Sigmoid colon (tissue), 6 donors: ENCODE measurements at regions not wholly inside any gene's neighbourhood (a gene's known extent, or its start where the extent isn't known, plus 50 kb on each side); places are given as distances from the start of the nearest gene placed in this dataset.

Source experiments
- DNase-seq: peaks from one replicate; pipeline ENCODE4 v3.0.0-alpha.2; 2019
- H3K27ac ChIP-seq, 4 donors: fragments of 200-600 bp; sonication (generic); one replicate each; pipeline ENCODE4 v1.5.1; 2016 to 2019; ENCODE audit warnings: mild to moderate bottlenecking in 1 of 4
- H3K27me3 ChIP-seq, 3 donors: fragments of 200-600 bp; sonication (generic); one replicate each; pipeline ENCODE4 v1.5.1; 2019; ENCODE audit warnings: mild to moderate bottlenecking in 1 of 3
- H3K36me3 ChIP-seq, 4 donors: fragments of 200-600 bp; sonication (generic); one replicate each; pipeline ENCODE4 v1.5.1; 2016 to 2019
- H3K4me1 ChIP-seq, 4 donors: fragments of 200-600 bp; sonication (generic); one replicate each; pipeline ENCODE4 v1.5.1; 2017 to 2019
- H3K4me3 ChIP-seq, 4 donors: fragments of 200-600 bp; sonication (generic); one replicate each; pipeline ENCODE4 v1.5.1; 2017 to 2019; ENCODE audit warnings: mild to moderate bottlenecking in 2 of 4, moderate library complexity in 1 of 4
- H3K9me3 ChIP-seq, 4 donors: fragments of 200-600 bp in 3 of 4; sonication (generic) in 3 of 4; one replicate each; pipeline versions ENCODE4 v1.5.1 to v1.6.1; 2013 to 2019
- EP300 ChIP-seq, 4 donors: sonication (generic); formaldehyde crosslinking; IDR thresholded peaks; one replicate each; pipeline ENCODE4 v1.6.1; 2017; ENCODE audit warnings: antibody characterized with exemption in 4 of 4
- POLR2A ChIP-seq, 2 donors: fragments of 450-650 bp; IDR thresholded peaks; one replicate each; pipeline ENCODE4 v1.6.1; 2016; ENCODE audit warnings: antibody characterized with exemption in 2 of 2, mild to moderate bottlenecking in 2 of 2, moderate library complexity in 2 of 2
- POLR2AphosphoS5 ChIP-seq, 4 donors: sonication (generic); formaldehyde crosslinking; IDR thresholded peaks; one replicate each; pipeline ENCODE4 v1.6.1; 2017; ENCODE audit warnings: antibody characterized with exemption in 4 of 4
- WGBS, 2 donors: extraction: QIAGEN DNeasy Blood & Tissue Kit; methylation state at CpG; one replicate each; pipeline ENCODE4 v1.1.7; 2013; 5-methylcytosine and 5-hydroxymethylcytosine counted together
- intact Hi-C: fragments of 100-400 bp; cut with DNase I; formaldehyde crosslinking; loops from one replicate; pipeline ENCODE4 v1.15.1; 2023
- TF ChIP-seq, protein P1 (sequence below), 4 experiments: fragments of 450-650 bp in 3 of 4; fragments of 200-600 bp in 1 of 4; IDR thresholded peaks; one replicate each; pipeline ENCODE4 v1.5.1; 2016 to 2019; ENCODE audit warnings: antibody characterized with exemption in 4 of 4, mild to moderate bottlenecking in 3 of 4, moderate library complexity in 2 of 4
- donor health status: healthy with polysubstance abuse.
- donor health status: healthy.

GRCh38 chr2:122148128-122148767 is 392.8 kb downstream of the TSN start:
- WGBS, 2 donors: 78 to 90% methylated on average over 4 of the region's 4 CpGs
- Histone ChIP-seq H3K4me3 (no peak overlapping the region), H3K27me3 (no peaks in the 10 kb centered on the region), H3K9me3 (no peaks in the 10 kb centered on the region), H3K36me3 (no peaks in the 10 kb centered on the region), H3K4me1 (no peaks in the 10 kb centered on the region), H3K27ac (no peak overlapping the region)
- DNase-seq: no peak
- intact Hi-C loops: no loop called here
- TF ChIP-seq POLR2A (IDR thresholded peaks at IDR 0.05) (no peak), POLR2AphosphoS5 (IDR thresholded peaks at IDR 0.05) (no peak), EP300 (IDR thresholded peaks at IDR 0.05) (no peak)
- TF ChIP-seq, protein P1, sequence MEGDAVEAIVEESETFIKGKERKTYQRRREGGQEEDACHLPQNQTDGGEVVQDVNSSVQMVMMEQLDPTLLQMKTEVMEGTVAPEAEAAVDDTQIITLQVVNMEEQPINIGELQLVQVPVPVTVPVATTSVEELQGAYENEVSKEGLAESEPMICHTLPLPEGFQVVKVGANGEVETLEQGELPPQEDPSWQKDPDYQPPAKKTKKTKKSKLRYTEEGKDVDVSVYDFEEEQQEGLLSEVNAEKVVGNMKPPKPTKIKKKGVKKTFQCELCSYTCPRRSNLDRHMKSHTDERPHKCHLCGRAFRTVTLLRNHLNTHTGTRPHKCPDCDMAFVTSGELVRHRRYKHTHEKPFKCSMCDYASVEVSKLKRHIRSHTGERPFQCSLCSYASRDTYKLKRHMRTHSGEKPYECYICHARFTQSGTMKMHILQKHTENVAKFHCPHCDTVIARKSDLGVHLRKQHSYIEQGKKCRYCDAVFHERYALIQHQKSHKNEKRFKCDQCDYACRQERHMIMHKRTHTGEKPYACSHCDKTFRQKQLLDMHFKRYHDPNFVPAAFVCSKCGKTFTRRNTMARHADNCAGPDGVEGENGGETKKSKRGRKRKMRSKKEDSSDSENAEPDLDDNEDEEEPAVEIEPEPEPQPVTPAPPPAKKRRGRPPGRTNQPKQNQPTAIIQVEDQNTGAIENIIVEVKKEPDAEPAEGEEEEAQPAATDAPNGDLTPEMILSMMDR (IDR thresholded peaks at IDR 0.05): no peak

- intact Hi-C loops: no loop called here
- no peak for DNase-seq
- Histone ChIP-seq H3K36me3 (no peaks in the 10 kb centered on the region), H3K4me3 (no peak overlapping the region), H3K27ac (no peak overlapping the region), H3K27me3 (no peaks in the 10 kb centered on the region), H3K9me3 (no peaks in the 10 kb centered on the region), H3K4me1 (no peaks in the 10 kb centered on the region)
- WGBS, 2 donors: 80 to 84% methylated on average over 7 of the region's 7 CpGs
- TF ChIP-seq POLR2AphosphoS5 (IDR thresholded peaks at IDR 0.05) (no peak), POLR2A (IDR thresholded peaks at IDR 0.05) (no peak), EP300 (IDR thresholded peaks at IDR 0.05) (no peak)
- TF ChIP-seq, protein P1 (IDR thresholded peaks at IDR 0.05): no peak
Observed at GRCh38 chr2:122150524-122151280, 395.3 kb downstream of the TSN start.

DNA sequence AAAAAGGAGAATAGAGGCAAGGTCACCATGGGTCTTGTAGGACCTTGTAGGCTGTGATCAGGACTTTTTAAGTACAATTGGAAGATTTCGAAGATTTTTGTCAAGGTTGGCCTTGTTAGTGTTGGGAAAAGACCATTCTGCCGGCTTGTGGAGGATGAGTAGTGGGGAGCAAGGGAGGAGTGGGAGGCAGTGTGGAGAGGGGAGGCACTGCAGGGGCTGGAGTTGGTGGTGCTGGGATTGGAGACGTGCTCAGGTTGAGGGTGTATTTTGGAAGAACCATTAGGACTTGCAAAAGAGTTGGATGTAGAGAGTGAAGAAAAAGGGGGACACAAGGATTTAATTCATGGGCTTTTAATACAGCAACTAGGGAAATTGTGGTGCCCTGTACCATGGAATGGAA is 397.1 kb downstream of the TSN start:
- H3K4me1 ChIP-seq: no peaks in the 10 kb centered on the region
- H3K4me3 ChIP-seq: no peak overlapping the region
- intact Hi-C loops: no loop called here
- H3K27ac ChIP-seq: no peak overlapping the region
- TF ChIP-seq, protein P1 (IDR thresholded peaks at IDR 0.05): no peak
- TF ChIP-seq POLR2A (IDR thresholded peaks at IDR 0.05) (no peak), POLR2AphosphoS5 (IDR thresholded peaks at IDR 0.05) (no peak), EP300 (IDR thresholded peaks at IDR 0.05) (no peak)
- 59 to 72% methylated on average over 3 of the region's 3 CpGs for WGBS, 2 donors
- no peak for DNase-seq
- H3K36me3 ChIP-seq: no peaks in the 10 kb centered on the region
- no peaks in the 10 kb centered on the region for H3K9me3 ChIP-seq
- no peaks in the 10 kb centered on the region for H3K27me3 ChIP-seq

DNA sequence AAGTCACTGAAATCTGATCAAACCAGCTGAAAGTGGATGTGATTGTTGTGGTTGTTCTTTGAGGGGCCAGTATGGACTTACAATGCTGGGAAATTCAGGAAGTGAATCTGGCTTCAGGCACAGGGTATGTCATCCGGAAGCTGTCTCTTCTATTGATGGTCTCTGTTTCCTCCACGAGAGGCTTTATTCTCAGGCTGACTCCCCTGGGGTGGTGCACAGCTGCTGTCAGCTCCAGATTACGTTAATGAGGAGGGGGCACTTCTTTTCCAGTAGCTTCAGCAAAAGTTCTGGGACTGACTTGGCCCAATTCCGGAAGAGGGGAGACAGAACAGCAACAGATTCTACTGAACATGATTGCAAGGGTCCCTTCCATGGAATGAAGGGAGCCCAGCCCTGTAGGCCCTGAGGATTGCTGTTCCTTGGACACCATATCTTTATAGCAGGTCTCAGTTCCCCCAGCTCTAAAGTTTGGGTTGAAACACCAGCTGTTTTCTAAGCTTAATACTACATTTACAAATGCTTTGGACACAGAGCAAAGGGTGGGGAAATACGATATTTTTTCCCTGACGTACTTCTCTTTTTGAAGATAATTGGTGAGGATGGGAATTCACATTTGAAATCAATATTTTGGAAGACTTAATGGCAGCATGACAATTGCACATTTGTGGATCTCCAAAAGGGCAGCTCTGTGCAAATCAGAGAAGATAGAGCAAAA is 400.9 kb downstream of the TSN start:
- H3K9me3 ChIP-seq: no peaks in the 10 kb centered on the region
- no peak for DNase-seq
- no peaks in the 10 kb centered on the region for H3K4me1 ChIP-seq
- H3K36me3 ChIP-seq: no peaks in the 10 kb centered on the region
- intact Hi-C loops: no loop called here
- TF ChIP-seq POLR2AphosphoS5 (IDR thresholded peaks at IDR 0.05) (no peak), POLR2A (IDR thresholded peaks at IDR 0.05) (no peak), EP300 (IDR thresholded peaks at IDR 0.05) (no peak)
- TF ChIP-seq, protein P1 (IDR thresholded peaks at IDR 0.05): no peak
- no peak overlapping the region for H3K4me3 ChIP-seq
- no peak overlapping the region for H3K27ac ChIP-seq
- WGBS, 2 donors: 69 to 82% methylated on average over 6 of the region's 6 CpGs
- no peaks in the 10 kb centered on the region for H3K27me3 ChIP-seq
